Endometrial microvascular endothelial cells (primary cell): ENCODE measurements at regions not wholly inside any gene's neighbourhood (a gene's known extent, or its start where the extent isn't known, plus 50 kb on each side); places are given as distances from the start of the nearest gene placed in this dataset.

ENCODE experiments used
- in situ Hi-C: cut with HindIII; loops from 2 replicates; pipeline ENCODE4 v1.10.0; 2017; ENCODE audit warnings: low sequenced_read_pairs, low pct_unique_long_range_greater_than_20kb; ENCODE audit errors: inconsistent ontology term

GRCh38 chr1:201713086-201713810 is 115.7 kb upstream of the IPO9 start:
- in situ Hi-C loops, result no loop called here

DNA sequence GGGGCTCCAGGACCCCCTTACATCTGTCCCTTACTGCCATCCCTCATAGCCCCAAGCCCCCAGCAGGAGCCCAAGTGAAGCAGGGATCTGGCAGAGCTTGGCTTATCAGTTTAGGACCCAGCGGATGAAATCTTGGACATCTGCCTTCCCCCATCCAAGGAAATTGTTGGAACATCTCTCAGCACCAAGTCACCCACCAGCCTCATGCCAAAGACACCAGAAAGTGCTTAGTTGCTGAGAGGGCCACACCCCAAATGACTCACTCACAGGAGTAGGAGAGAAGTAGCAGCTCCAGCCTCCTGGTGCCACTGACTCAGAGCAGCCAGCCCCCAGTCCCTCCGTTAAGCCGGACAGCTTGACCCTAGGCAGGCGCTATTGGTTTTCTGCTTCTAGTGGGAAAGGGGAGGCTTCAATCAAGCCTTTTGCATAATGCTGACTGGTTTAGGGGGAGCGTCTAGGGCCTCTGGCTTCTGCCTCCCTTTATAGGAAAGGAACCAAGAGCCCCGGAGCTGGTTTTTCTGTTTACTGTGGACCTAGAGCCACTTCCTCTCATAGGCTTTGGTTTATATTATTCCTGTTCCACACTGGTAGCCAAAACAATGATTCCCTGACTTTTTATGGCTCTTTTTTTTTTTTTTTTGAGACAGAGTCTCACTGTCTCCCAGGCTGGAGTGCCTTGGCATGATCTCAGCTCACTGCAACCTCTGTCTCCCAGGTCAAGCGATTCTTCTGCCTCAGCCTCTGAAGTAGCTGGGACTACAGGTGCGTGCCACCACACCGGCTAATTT is 114.2 kb upstream of the IPO9 start:
- in situ Hi-C loops, result no loop called here

GRCh38 chr1:201715351-201715750 is 113.6 kb upstream of the IPO9 start:
- in situ Hi-C loops, result no loop called here

GRCh38 chr1:201715801-201716741 is 112.9 kb upstream of the IPO9 start:
- in situ Hi-C loops, result no loop called here

DNA sequence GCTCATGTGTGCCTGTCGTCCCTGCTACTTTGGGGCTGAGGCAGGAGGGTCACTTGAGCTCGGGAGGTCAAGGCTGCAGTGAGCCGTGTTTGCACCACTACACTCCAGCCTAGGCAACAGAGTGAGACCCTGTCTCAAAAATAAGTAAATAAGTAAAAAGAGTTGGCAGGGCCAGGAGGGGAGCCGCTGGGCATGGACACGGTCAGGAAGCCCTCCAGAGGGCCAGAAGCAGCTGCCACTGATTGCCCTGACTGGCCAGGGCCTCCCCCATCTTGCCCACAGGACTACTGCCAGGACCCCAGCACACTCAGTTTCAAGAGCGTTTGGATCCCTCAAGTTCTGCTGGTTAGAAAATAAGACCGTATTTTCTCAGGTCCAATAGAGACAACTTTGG is 112.2 kb upstream of the IPO9 start:
- in situ Hi-C loops, result no loop called here

GRCh38 chr1:201717286-201717685 is 111.7 kb upstream of the IPO9 start:
- in situ Hi-C loops, result no loop called here

DNA sequence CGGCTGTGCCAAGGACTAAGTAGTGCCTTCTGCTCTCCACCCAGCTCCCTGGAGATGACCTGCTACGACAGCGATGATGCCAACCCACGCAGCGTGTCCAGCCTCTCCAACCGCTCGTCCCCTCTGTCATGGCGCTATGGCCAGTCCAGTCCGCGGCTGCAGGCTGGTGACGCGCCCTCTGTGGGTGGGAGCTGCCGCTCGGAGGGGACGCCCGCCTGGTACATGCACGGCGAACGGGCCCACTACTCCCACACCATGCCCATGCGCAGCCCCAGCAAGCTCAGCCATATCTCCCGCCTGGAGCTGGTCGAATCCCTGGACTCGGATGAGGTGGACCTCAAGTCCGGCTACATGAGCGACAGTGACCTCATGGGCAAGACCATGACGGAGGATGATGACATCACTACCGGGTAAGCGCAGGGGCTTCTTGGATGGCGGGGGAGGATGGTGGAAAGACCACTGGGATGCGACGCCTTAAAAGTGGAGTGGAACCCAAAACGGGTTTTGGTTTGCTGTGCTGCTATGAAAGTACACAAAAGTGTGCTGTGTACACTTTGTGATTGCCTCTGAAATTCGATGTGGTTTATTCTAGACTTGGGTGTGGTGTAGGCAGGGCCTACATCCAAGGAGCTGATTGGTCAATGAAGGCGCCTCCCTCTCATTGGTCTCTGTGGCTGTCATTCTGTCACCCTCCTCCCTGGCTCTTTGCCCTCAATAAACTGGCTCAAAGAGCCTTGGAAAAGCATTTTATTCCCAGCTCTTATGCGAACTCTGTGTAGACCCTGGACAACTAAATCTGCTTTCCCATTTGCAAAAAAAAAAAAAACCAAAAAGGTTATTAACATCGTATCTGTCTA is 110.4 kb upstream of the IPO9 start:
- in situ Hi-C loops, result no loop called here

GRCh38 chr1:201719812-201720521 is 109.0 kb upstream of the IPO9 start:
- in situ Hi-C loops, result no loop called here

- in situ Hi-C loops, result no loop called here
These were observed 108.5 kb upstream of the IPO9 start for GRCh38 chr1:201720522-201720844.

DNA sequence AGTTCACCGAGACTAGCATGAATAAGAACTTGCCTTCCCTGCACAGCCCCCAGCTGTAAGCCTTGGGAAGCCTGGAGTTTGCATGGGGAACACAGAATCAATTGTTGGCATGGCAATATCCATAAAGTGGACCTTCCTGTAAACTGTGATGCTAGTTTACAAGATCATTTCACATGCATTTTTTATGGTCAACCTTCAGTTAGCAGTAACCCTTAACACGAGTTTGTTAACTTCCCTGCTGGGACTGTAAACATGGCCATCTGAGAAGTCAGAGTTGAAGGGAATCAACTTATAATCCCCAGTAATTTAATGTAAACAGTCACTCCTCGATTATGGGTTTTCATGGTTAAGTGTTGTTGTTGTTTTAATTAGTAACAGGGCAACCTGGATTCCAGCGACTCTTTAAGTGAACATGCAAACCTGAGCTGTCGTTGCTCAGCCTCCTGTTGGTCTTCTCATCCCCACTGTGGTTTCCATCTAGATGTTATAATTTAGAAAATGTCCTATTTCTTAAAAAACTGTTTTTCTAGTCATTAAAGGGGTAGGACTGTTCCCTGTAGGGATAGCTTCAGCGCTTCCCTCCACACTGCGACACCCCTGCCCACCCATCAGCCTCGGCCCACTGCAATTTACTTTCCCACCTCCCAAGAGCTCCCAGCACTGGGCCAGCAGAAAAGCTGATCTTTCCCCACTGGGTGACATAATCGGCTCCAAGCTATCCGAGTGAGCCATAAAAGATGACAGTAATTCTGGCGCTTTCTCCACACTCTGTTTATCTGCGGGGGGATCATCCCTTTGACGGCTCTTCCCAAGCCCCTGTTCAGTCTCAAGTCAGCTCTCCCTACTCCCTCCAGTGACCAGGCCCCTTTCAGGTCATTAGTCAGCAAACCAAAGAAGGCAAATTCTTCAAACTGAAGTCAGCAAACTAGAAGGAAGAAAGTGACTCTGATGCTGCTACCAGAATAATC is 107.6 kb upstream of the IPO9 start:
- in situ Hi-C loops, result no loop called here

GRCh38 chr1:201724039-201724765 is 104.8 kb upstream of the IPO9 start:
- in situ Hi-C loops, result no loop called here

DNA sequence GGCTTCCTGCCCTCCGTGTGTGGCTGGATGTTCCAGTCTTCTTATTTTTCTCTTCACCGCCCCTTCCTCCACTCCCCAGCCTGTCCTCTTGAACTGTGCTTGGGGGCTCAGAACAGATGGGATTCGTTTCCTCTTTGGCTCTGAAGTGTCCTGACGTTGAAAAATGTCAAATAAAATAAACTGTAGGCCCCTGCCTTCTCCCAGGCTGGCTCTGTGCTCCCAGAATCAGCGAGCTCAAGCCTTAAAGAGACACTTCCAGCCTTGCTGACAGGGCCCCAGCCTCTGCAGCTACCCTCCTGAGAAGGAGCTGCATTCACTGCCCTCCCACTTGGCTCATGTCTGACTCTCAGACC is 104.2 kb upstream of the IPO9 start:
- in situ Hi-C loops, result no loop called here

- in situ Hi-C loops, result no loop called here
These were observed 102.3 kb upstream of the IPO9 start for GRCh38 chr1:201726700-201727099.

DNA sequence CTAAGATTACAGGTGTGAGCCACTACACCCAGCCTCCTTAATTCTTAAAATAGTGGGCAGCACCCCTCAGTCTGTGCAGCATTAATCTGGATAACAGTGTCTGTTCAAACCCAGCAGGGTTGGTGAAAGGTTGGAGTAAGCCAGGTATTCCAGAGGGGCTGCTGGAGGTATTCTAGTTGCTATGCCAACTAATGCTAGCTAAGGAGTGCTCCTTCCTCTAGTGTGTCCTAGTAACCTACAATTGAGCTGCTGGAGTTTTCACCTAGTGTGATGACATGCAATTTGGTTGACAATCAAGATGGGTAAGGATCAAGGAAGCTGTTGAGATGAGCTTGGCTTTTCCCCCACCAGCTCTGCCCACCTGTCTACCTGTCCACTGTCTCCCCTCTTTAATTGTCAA is 100.2 kb upstream of the IPO9 start:
- in situ Hi-C loops, result no loop called here

GRCh38 chr1:201729973-201730608 is 98.9 kb upstream of the IPO9 start:
- in situ Hi-C loops, result no loop called here

GRCh38 chr1:201730611-201731010 is 98.3 kb upstream of the IPO9 start:
- in situ Hi-C loops, result no loop called here
